Esophagus squamous epithelium (tissue), 5 donors: ENCODE measurements at regions not wholly inside any gene's neighbourhood (a gene's known extent, or its start where the extent isn't known, plus 50 kb on each side); places are given as distances from the start of the nearest gene placed in this dataset.

Experiments used
- DNase-seq: peaks from one replicate; lab custom pipeline; 2025; lab: John Stamatoyannopoulos, UW
- H3K27ac ChIP-seq, 4 donors: fragments of 200-600 bp; sonication (generic); one replicate each; pipeline ENCODE4 v1.5.1; 2016 to 2019; ENCODE audit warnings: mild to moderate bottlenecking in 1 of 4
- H3K27me3 ChIP-seq, 4 donors: fragments of 200-600 bp; sonication (generic); 1 replicate in 3 of 4; 2 replicates in 1 of 4; pipeline versions ENCODE4 v1.5.1 to v1.6.0; 2017 to 2021; ENCODE audit warnings: antibody characterized with exemption in 1 of 4
- H3K36me3 ChIP-seq, 3 donors: fragments of 200-600 bp; sonication (generic); one replicate each; pipeline ENCODE4 v1.5.1; 2016 to 2019
- H3K4me1 ChIP-seq, 3 donors: fragments of 200-600 bp; sonication (generic); one replicate each; pipeline ENCODE4 v1.5.1; 2017 to 2019
- H3K4me3 ChIP-seq, 4 donors: fragments of 200-600 bp; sonication (generic); 1 replicate in 3 of 4; 2 replicates in 1 of 4; pipeline ENCODE4 v1.5.1; 2016 to 2019; ENCODE audit warnings: mild to moderate bottlenecking in 2 of 4, moderate library complexity in 1 of 4
- H3K9me3 ChIP-seq, 3 donors: fragments of 200-600 bp; sonication (generic); one replicate each; pipeline ENCODE4 v1.5.1; 2016 to 2019
- POLR2A ChIP-seq, 4 donors: fragments of 450-650 bp; IDR thresholded peaks; one replicate each; pipeline ENCODE4 v1.6.1; 2017; ENCODE audit warnings: antibody characterized with exemption in 4 of 4, mild to moderate bottlenecking in 4 of 4, moderate library complexity in 3 of 4
- WGBS, 2 donors: methylation state at CpG; one replicate each; pipeline ENCODE4 v1.1.5; 2018; 5-methylcytosine and 5-hydroxymethylcytosine counted together
- intact Hi-C: fragments of 100-400 bp; cut with DNase I; formaldehyde crosslinking; loops from one replicate; pipeline ENCODE4 v1.15.0; 2022
- TF ChIP-seq, protein P1 (sequence below), 6 experiments: fragments of 450-650 bp in 4 of 6; fragments of 200-600 bp in 2 of 6; sonication (generic) in 2 of 6; IDR thresholded peaks; one replicate each; pipeline ENCODE4 v1.5.1; 2016 to 2019; ENCODE audit warnings: antibody characterized with exemption in 6 of 6, mild to moderate bottlenecking in 4 of 6, moderate library complexity in 4 of 6
- donor health status: DM: yes; HTN: yes; CAD: no.

DNA sequence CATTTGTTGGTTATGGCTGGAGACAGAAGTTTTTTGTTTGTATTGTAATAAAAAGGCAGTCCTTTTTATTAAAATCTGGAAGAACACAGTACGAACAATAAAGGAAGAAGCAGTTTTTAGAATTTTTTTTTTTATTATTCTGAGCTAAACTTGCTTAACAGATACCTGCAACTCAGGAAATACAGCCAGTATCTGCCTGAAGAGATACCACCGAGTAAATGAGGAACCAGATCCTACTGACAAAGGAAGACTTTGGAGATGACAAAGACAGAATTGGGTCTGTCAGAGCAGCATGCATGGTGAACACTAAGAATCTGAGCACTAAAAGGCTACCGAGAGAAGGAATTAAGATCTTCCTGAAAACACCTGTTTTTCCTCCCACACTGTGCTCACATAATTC, 1335.9 kb upstream of the SORCS1 start:
- 29 to 41% methylated on average over 3 of the region's 3 CpGs for WGBS, 2 donors
- no peak for TF ChIP-seq POLR2A (IDR thresholded peaks at IDR 0.05)
- TF ChIP-seq, protein P1, sequence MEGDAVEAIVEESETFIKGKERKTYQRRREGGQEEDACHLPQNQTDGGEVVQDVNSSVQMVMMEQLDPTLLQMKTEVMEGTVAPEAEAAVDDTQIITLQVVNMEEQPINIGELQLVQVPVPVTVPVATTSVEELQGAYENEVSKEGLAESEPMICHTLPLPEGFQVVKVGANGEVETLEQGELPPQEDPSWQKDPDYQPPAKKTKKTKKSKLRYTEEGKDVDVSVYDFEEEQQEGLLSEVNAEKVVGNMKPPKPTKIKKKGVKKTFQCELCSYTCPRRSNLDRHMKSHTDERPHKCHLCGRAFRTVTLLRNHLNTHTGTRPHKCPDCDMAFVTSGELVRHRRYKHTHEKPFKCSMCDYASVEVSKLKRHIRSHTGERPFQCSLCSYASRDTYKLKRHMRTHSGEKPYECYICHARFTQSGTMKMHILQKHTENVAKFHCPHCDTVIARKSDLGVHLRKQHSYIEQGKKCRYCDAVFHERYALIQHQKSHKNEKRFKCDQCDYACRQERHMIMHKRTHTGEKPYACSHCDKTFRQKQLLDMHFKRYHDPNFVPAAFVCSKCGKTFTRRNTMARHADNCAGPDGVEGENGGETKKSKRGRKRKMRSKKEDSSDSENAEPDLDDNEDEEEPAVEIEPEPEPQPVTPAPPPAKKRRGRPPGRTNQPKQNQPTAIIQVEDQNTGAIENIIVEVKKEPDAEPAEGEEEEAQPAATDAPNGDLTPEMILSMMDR (IDR thresholded peaks at IDR 0.05) = no peak
- Histone ChIP-seq H3K27ac (no peak overlapping the region), H3K4me1 (no peaks in the 10 kb centered on the region), H3K27me3 (no peaks in the 10 kb centered on the region), H3K4me3 (no peak overlapping the region), H3K9me3 (peaks cover 0 to 11% (median 9%) of the 10 kb centered on the region in 3 donors), H3K36me3 (no peaks in the 10 kb centered on the region)
- intact Hi-C loops = no loop called here
- DNase-seq = no peak

DNA sequence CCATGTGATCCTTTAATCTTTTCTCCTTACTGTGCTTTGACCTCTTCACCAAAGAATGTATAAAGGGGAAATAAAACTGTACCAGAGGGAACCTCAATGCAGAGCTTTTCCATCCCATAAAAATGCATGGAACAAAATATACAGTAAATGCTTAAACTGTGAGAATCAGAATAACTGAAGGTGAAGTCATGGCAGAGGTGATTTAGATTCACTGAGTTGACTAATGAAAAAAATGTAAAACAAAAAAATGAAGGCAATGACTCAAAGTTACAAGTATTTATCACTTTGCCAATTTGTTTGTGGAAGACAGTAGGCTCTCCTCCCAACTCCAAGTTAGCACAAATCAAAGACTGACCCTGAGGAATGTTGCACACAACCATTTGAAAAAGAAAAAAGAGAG, 1331.6 kb upstream of the SORCS1 start:
- no peaks in the 10 kb centered on the region for H3K36me3 ChIP-seq
- H3K9me3 ChIP-seq = no peaks in the 10 kb centered on the region
- H3K4me3 ChIP-seq = no peak overlapping the region
- H3K4me1 ChIP-seq = no peaks in the 10 kb centered on the region
- H3K27me3 ChIP-seq = no peaks in the 10 kb centered on the region
- intact Hi-C loops = no loop called here
- no peak for TF ChIP-seq POLR2A (IDR thresholded peaks at IDR 0.05)
- TF ChIP-seq, protein P1 (IDR thresholded peaks at IDR 0.05) = no peak
- DNase-seq = no peak
- no peak overlapping the region for H3K27ac ChIP-seq

DNA sequence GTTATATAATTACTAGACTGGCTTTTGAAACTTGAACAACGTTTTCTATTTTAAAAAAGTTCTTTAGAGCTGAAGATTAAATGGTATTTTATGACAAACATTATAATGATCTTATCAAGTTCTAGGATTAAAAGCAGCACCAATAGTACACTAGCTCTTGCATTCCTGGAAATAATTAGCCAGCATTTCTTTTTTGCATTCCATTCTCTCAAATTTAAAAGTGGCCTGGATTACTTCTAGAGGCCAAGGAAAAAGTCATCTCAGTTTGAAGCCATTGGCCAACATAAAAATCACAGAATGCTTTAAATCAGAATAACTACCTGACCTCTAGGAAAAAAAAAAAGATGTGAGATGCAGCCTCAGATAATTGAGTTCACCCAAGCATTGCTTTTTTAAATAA, 1326.4 kb upstream of the SORCS1 start:
- Histone ChIP-seq H3K4me3 (no peak overlapping the region), H3K36me3 (no peaks in the 10 kb centered on the region), H3K9me3 (no peaks in the 10 kb centered on the region), H3K4me1 (no peaks in the 10 kb centered on the region), H3K27ac (no peak overlapping the region), H3K27me3 (no peaks in the 10 kb centered on the region)
- DNase-seq = no peak
- 10 to 15% methylated on average over 1 of the region's 1 CpG for WGBS, 2 donors
- no peak for TF ChIP-seq POLR2A (IDR thresholded peaks at IDR 0.05)
- TF ChIP-seq, protein P1 (IDR thresholded peaks at IDR 0.05) = no peak
- intact Hi-C loops = no loop called here

DNA sequence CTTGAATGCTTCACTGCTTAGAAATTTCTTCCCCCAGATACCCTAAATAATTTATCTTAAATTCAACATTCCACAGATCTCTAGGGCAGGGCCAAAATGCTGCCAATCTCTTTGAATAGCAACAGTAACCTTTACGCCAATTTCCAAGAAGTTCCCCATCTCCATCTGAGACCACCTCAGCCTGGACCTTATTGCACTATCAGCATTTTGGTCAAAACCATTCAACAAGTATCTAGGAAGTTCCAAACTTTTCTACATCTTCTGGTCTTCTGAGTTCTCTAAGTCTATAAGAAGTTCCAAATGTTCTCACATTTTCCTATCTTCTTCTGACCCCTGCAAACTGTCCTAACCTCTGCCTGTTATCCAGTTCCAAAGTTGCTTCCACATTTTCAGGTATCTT, 1306.9 kb upstream of the SORCS1 start:
- H3K27me3 ChIP-seq = peaks cover 0 to 6% (median 0%) of the 10 kb centered on the region in 4 donors
- TF ChIP-seq POLR2A (IDR thresholded peaks at IDR 0.05) = no peak
- TF ChIP-seq, protein P1 (IDR thresholded peaks at IDR 0.05) = no peak
- no peak overlapping the region for H3K27ac ChIP-seq
- intact Hi-C loops = no loop called here
- no peak overlapping the region for H3K4me3 ChIP-seq
- no peak for DNase-seq
- peaks cover 0 to 3% (median 0%) of the 10 kb centered on the region in 3 donors for H3K4me1 ChIP-seq
- no peaks in the 10 kb centered on the region for H3K36me3 ChIP-seq
- WGBS, 2 donors = 91 to 100% methylated on average over 1 of the region's 1 CpG
- peaks cover 0 to 9% (median 0%) of the 10 kb centered on the region in 3 donors for H3K9me3 ChIP-seq

DNA sequence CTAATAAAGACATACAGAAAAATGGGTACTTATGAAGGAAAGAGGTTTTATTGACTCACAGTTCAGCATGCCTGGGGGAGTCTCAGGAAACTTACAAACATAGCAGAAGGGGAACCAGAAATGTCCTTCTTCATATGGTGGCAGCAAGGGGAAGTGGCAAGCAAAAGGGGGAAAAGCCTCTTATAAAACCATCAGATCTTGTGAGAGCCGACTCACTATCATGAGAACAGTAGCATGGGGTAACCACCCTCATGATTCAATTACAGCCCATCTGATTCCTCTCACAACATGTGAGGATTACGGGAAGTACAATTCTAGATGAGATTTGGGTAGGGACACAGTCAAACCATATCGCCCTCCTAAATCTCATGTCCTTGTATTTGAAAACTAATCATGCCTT, 1305.4 kb upstream of the SORCS1 start:
- intact Hi-C loops = no loop called here
- Histone ChIP-seq H3K4me3 (no peak overlapping the region), H3K27ac (no peak overlapping the region), H3K4me1 (peaks cover 0 to 10% (median 0%) of the 10 kb centered on the region in 3 donors), H3K27me3 (peaks cover 0 to 14% (median 0%) of the 10 kb centered on the region in 4 donors), H3K9me3 (peaks cover 0 to 9% (median 0%) of the 10 kb centered on the region in 3 donors), H3K36me3 (no peaks in the 10 kb centered on the region)
- no peak for DNase-seq
- WGBS, 2 donors = 49 to 62% methylated on average over 3 of the region's 3 CpGs
- TF ChIP-seq, protein P1 (IDR thresholded peaks at IDR 0.05) = no peak
- no peak for TF ChIP-seq POLR2A (IDR thresholded peaks at IDR 0.05)
